ENCODE measurements at regions not wholly inside any gene's neighbourhood (a gene's known extent, or its start where the extent isn't known, plus 50 kb on each side); places are given as distances from the start of the nearest gene placed in this dataset.

- DNase-seq (ENCODE audit: low read depth), result no peak
- TF ChIP-seq CTCF (conservative IDR thresholded peaks at IDR 0.05; ENCODE audit: low read length), result no peak
- H3K4me3 ChIP-seq (ENCODE audit: low read length), result no peak overlapping the region
Measured at GRCh38 chr13:109881961-109882558, 95.7 kb upstream of the IRS2 start.

- DNase-seq (ENCODE audit: low read depth), result no peak
- no peak overlapping the region for H3K4me3 ChIP-seq (ENCODE audit: low read length)
- no peak for TF ChIP-seq CTCF (conservative IDR thresholded peaks at IDR 0.05; ENCODE audit: low read length)
Measured at GRCh38 chr13:109881347-109881725, 95.0 kb upstream of the IRS2 start.

GRCh38 chr13:109880371-109881346 lies 94.3 kb upstream of the IRS2 start:
- no peak overlapping the region for H3K4me3 ChIP-seq (ENCODE audit: low read length)
- no peak for DNase-seq (ENCODE audit: low read depth)
- no peak for TF ChIP-seq CTCF (conservative IDR thresholded peaks at IDR 0.05; ENCODE audit: low read length)

- no peak for TF ChIP-seq CTCF (conservative IDR thresholded peaks at IDR 0.05; ENCODE audit: low read length)
- no peak overlapping the region for H3K4me3 ChIP-seq (ENCODE audit: low read length)
Measured at GRCh38 chr13:109879338-109879737, 93.0 kb upstream of the IRS2 start.

GRCh38 chr13:109877809-109878208 lies 91.4 kb upstream of the IRS2 start:
- no peak overlapping the region for H3K4me3 ChIP-seq (ENCODE audit: low read length)
- no peak for DNase-seq (ENCODE audit: low read depth)
- no peak for TF ChIP-seq CTCF (conservative IDR thresholded peaks at IDR 0.05; ENCODE audit: low read length)

More at GRCh38 chr13:109879338-109879737, 93.0 kb upstream of the IRS2 start:
- DNase-seq (ENCODE audit: low read depth), result no peak

- TF ChIP-seq CTCF (conservative IDR thresholded peaks at IDR 0.05; ENCODE audit: low read length), result no peak
- H3K4me3 ChIP-seq (ENCODE audit: low read length), result no peak overlapping the region
- no peak for DNase-seq (ENCODE audit: low read depth)
Measured at GRCh38 chr13:109875746-109876145, 89.4 kb upstream of the IRS2 start.

Measured in AG10803 (cell line).